CD14-positive monocyte (primary cell): ENCODE measurements at regions not wholly inside any gene's neighbourhood (a gene's known extent, or its start where the extent isn't known, plus 50 kb on each side); places are given as distances from the start of the nearest gene placed in this dataset.

Experiments used
- DNase-seq, 3 donors: peaks; one replicate each; pipeline ENCODE4 v3.0.0-alpha.2; 2011 to 2022
- H2AFZ ChIP-seq: 2 replicates; pipeline ENCODE4 v1.6.0; 2012; ENCODE audit warnings: mild to moderate bottlenecking, low read depth, low read length, inconsistent platforms; ENCODE audit not compliant: insufficient read depth, poor library complexity, severe bottlenecking
- H3K27ac ChIP-seq, 2 donors: 1 replicate in 1 of 2; 2 replicates in 1 of 2; pipeline ENCODE4 v1.5.1; 2012 to 2013; ENCODE audit warnings: low read length in 2 of 2, control low read depth in 1 of 2, inconsistent platforms in 1 of 2, low read depth in 1 of 2, mild to moderate bottlenecking in 1 of 2
- H3K27me3 ChIP-seq, 2 donors: one replicate each; pipeline versions ENCODE4 v1.6.0 to v1.6.1; 2011 to 2013; ENCODE audit warnings: low read length in 2 of 2; ENCODE audit not compliant: control insufficient read depth in 2 of 2, insufficient read depth in 2 of 2
- H3K36me3 ChIP-seq, 2 donors: replicated peaks in 1 of 2; 1 replicate in 1 of 2; 2 replicates in 1 of 2; pipeline versions ENCODE4 v1.5.1 to v1.6.1; 2012 to 2013; ENCODE audit warnings: low read length in 2 of 2, control low read depth in 1 of 2, inconsistent platforms in 1 of 2, mild to moderate bottlenecking in 1 of 2; ENCODE audit not compliant: insufficient read depth in 2 of 2, control insufficient read depth in 1 of 2
- H3K4me1 ChIP-seq, 2 donors: 1 replicate in 1 of 2; 2 replicates in 1 of 2; pipeline versions ENCODE4 v1.5.1 to v1.6.1; 2012 to 2013; ENCODE audit warnings: low read length in 2 of 2, control low read depth in 1 of 2, inconsistent platforms in 1 of 2, mild to moderate bottlenecking in 1 of 2, moderate library complexity in 1 of 2; ENCODE audit not compliant: insufficient read depth in 2 of 2, control insufficient read depth in 1 of 2
- H3K4me2 ChIP-seq: replicated peaks from 2 replicates; pipeline ENCODE3; 2012; ENCODE audit warnings: low read length, moderate library complexity, mild to moderate bottlenecking; ENCODE audit not compliant: poor library complexity, severe bottlenecking; ENCODE audit errors: extremely low read depth
- H3K4me3 ChIP-seq, 3 experiments: fragments of 200-600 bp in 1 of 3; sonication (generic) in 1 of 3; replicated peaks in 1 of 3; 1 replicate in 2 of 3; 2 replicates in 1 of 3; pipeline ENCODE4 v1.5.1; 2011 to 2013; ENCODE audit warnings: low read length in 3 of 3, mild to moderate bottlenecking in 3 of 3, control low read depth in 2 of 3, low read depth in 2 of 3, inconsistent platforms in 1 of 3, moderate library complexity in 1 of 3
- H3K79me2 ChIP-seq: 2 replicates; pipeline ENCODE4 v1.6.0; 2012; ENCODE audit warnings: mild to moderate bottlenecking, control low read depth, inconsistent platforms, low read length, moderate library complexity; ENCODE audit not compliant: insufficient read depth
- H3K9ac ChIP-seq: 2 replicates; pipeline ENCODE4 v1.6.0; 2017; ENCODE audit warnings: low read length, mild to moderate bottlenecking; ENCODE audit not compliant: insufficient read depth, poor library complexity, severe bottlenecking
- H3K9me3 ChIP-seq, 2 donors: replicated peaks in 1 of 2; 1 replicate in 1 of 2; 2 replicates in 1 of 2; pipeline versions ENCODE4 v1.5.1 to v1.6.1; 2012 to 2013; ENCODE audit warnings: low read length in 2 of 2, control low read depth in 1 of 2; ENCODE audit not compliant: control insufficient read depth in 1 of 2, insufficient read depth in 1 of 2
- H4K20me1 ChIP-seq: 2 replicates; pipeline ENCODE4 v1.6.0; 2012; ENCODE audit warnings: mild to moderate bottlenecking, low read length, control low read depth, moderate library complexity; ENCODE audit not compliant: insufficient read depth
- H3K27ac Mint-ChIP-seq, 7 donors: one replicate each; pipeline ENCODE4 v1.8.0; 2020; ENCODE audit warnings: mild to moderate bottlenecking in 7 of 7, mixed read lengths in 7 of 7, moderate library complexity in 6 of 7, inconsistent platforms in 2 of 7
- H3K27me3 Mint-ChIP-seq, 3 donors: one replicate each; pipeline ENCODE4 v1.8.0; 2021 to 2022; ENCODE audit warnings: low read depth in 3 of 3, mild to moderate bottlenecking in 3 of 3, mixed read lengths in 3 of 3, moderate library complexity in 3 of 3, inconsistent platforms in 1 of 3
- H3K36me3 Mint-ChIP-seq, 2 donors: one replicate each; pipeline ENCODE4 v1.8.0; 2020; ENCODE audit warnings: mixed read lengths in 2 of 2, inconsistent platforms in 1 of 2, mild to moderate bottlenecking in 1 of 2
- H3K4me1 Mint-ChIP-seq: one replicate; pipeline ENCODE4 v1.8.0; 2020; ENCODE audit warnings: mild to moderate bottlenecking, mixed read lengths
- H3K4me3 Mint-ChIP-seq, 2 donors: one replicate each; pipeline ENCODE4 v1.8.0; 2020; ENCODE audit warnings: mild to moderate bottlenecking in 2 of 2, mixed read lengths in 2 of 2, moderate library complexity in 1 of 2
- H3K9me3 Mint-ChIP-seq, 7 donors: one replicate each; pipeline ENCODE4 v1.8.0; 2020 to 2022; ENCODE audit warnings: mixed read lengths in 7 of 7, mild to moderate bottlenecking in 6 of 7, moderate library complexity in 6 of 7, inconsistent platforms in 2 of 7
- WGBS: methylation state at CpG from one replicate; pipeline ENCODE4 v1.1.5; 2013; ENCODE audit warnings: missing lambda C conversion rate; ENCODE audit not compliant: insufficient coverage; 5-methylcytosine and 5-hydroxymethylcytosine counted together
- intact Hi-C, 2 donors: fragments of 100-400 bp; cut with micrococcal nuclease; formaldehyde crosslinking; loops; one replicate each; pipeline versions ENCODE4 v1.15.0 to v1.15.1; 2023
- TF ChIP-seq, protein P1 (sequence below): fragments of 200-600 bp; IDR thresholded peaks from one replicate; pipeline ENCODE4 v1.8.0; 2022; ENCODE audit warnings: antibody characterized with exemption, mild to moderate bottlenecking

DNA sequence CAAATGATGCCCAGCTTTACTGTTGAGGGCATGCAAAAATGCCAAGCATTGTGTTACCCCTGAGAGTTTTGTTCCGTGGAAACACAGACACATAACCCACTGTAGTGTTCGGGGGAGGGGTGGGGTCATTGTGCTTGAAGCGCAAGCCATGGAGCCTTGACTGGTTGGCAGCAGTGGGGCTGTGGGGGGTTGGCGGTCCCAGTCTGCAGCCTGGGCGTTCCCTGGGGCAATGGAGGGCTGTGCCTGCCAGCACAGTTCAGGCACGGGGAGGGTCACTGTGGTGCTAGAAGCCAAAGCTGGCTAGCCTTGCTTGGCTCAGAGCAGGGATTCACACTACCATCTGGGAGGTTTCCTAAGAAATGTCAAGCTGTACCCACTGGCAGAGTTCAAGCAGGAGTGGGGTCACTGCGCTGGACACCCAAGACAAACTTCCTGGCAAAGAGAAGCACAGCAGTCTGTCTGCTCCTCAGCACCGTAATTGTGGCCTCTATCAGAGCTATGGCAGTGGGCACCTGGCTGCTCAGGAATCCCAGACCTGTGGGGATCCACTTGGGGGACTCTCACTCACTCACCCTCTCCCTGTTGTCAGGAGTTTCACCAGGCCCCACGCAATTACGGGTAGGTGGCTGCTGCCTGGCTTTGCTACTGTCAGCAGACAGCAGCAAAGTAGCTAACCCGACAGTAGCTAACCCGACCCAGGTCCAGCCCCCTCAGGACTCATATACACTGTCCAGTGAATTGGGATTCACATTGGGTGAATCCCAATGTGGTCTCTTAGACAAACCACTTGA is 292.4 kb downstream of the ZWINT start:
- Histone ChIP-seq H3K4me3 (no peak overlapping the region), H4K20me1 (no peaks in the 10 kb centered on the region), H3K4me1 (no peaks in the 10 kb centered on the region), H3K79me2 (no peaks in the 10 kb centered on the region), H3K27me3 (no peaks in the 10 kb centered on the region), H3K27ac (no peak overlapping the region), H3K9me3 (peaks cover 10 to 17% of the 10 kb centered on the region in 2 donors), H3K9ac (no peak overlapping the region), H3K36me3 (no peaks in the 10 kb centered on the region), H3K4me2 (no peak overlapping the region), H2AFZ (no peak overlapping the region)
- Mint-ChIP-seq H3K27me3 (no peaks in the 10 kb centered on the region), H3K36me3 (no peaks in the 10 kb centered on the region), H3K4me1 (no peaks in the 10 kb centered on the region), H3K9me3 (peaks cover 0 to 20% (median 6%) of the 10 kb centered on the region in 7 donors), H3K4me3 (no peak overlapping the region), H3K27ac (no peak overlapping the region)
- TF ChIP-seq, protein P1, sequence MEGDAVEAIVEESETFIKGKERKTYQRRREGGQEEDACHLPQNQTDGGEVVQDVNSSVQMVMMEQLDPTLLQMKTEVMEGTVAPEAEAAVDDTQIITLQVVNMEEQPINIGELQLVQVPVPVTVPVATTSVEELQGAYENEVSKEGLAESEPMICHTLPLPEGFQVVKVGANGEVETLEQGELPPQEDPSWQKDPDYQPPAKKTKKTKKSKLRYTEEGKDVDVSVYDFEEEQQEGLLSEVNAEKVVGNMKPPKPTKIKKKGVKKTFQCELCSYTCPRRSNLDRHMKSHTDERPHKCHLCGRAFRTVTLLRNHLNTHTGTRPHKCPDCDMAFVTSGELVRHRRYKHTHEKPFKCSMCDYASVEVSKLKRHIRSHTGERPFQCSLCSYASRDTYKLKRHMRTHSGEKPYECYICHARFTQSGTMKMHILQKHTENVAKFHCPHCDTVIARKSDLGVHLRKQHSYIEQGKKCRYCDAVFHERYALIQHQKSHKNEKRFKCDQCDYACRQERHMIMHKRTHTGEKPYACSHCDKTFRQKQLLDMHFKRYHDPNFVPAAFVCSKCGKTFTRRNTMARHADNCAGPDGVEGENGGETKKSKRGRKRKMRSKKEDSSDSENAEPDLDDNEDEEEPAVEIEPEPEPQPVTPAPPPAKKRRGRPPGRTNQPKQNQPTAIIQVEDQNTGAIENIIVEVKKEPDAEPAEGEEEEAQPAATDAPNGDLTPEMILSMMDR, result no peak
- 83% methylated on average over 11 of the region's 12 CpGs for WGBS
- intact Hi-C loops, result no loop called here
- no peak for DNase-seq

DNA sequence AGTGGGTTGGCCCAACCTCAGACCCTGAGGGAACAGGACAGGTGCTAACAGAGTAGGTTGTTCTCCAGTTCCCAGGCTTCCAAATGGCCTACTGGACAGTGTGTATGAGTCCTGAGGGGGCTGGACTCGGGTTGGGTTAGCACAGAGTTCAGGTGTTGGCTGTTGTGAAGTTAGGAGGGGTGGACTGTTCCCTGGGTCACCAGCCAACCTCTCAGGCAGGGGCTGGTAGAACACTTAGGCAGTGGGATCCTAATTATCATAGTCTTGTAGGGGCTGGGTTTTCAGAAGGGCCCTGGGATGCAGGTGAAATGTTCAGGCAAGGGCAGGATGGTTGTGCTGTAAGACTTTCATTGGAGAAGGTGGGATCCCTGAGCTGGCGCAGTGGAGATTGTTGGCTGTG is 293.0 kb downstream of the ZWINT start:
- no peak for DNase-seq
- H3K79me2 ChIP-seq, result no peaks in the 10 kb centered on the region
- H3K4me2 ChIP-seq, result no peak overlapping the region
- no peaks in the 10 kb centered on the region for H3K36me3 ChIP-seq
- H3K4me3 ChIP-seq, result no peak overlapping the region
- intact Hi-C loops, result no loop called here
- H3K27me3 ChIP-seq, result no peaks in the 10 kb centered on the region
- no peak overlapping the region for H3K27ac ChIP-seq
- Mint-ChIP-seq H3K4me1 (no peaks in the 10 kb centered on the region), H3K36me3 (no peaks in the 10 kb centered on the region), H3K4me3 (no peak overlapping the region), H3K27me3 (no peaks in the 10 kb centered on the region), H3K27ac (no peak overlapping the region), H3K9me3 (peaks cover 0 to 20% (median 6%) of the 10 kb centered on the region in 7 donors)
- 50% methylated on average over 1 of the region's 2 CpGs for WGBS
- H4K20me1 ChIP-seq, result no peaks in the 10 kb centered on the region
- no peak overlapping the region for H3K9ac ChIP-seq
- no peaks in the 10 kb centered on the region for H3K4me1 ChIP-seq
- no peak overlapping the region for H2AFZ ChIP-seq
- H3K9me3 ChIP-seq, result peaks cover 10 to 17% of the 10 kb centered on the region in 2 donors
- TF ChIP-seq, protein P1, result no peak
